HEK293 (cell line): ENCODE measurements at regions not wholly inside any gene's neighbourhood (a gene's known extent, or its start where the extent isn't known, plus 50 kb on each side); places are given as distances from the start of the nearest gene placed in this dataset.
"Not testable (repeated sequence)": the region's sequence is repeated elsewhere in the genome, so short reads cannot be mapped to it uniquely, and the experiment has no call there.

Source experiments
- CTCF ChIA-PET: fragments of 350-600 bp; formaldehyde crosslinking; extraction: SDS; loops from one replicate; lab custom pipeline; 2021; ENCODE audit warnings: antibody characterized with exemption; lab: Yijun Ruan, JAX
- POLR2A ChIA-PET: fragments of 300-600 bp; formaldehyde crosslinking; extraction: SDS; loops from one replicate; lab custom pipeline; 2020; ENCODE audit warnings: antibody characterized with exemption, inconsistent platforms; lab: Yijun Ruan, JAX
- H3K27ac ChIP-seq: fragments of 200-500 bp; sonication (Bioruptor generic); 2 replicates; pipeline ENCODE4 v1.5.1; 2014; ENCODE audit warnings: low read depth, low read length, control low read depth, inconsistent platforms; ENCODE audit errors: extremely low read depth
- H3K36me3 ChIP-seq, 2 experiments: fragments of 200-500 bp in 1 of 2; sonication (Bioruptor generic) in 1 of 2; 1 replicate in 1 of 2; 2 replicates in 1 of 2; pipeline ENCODE4 v1.5.1; 2014 to 2017; ENCODE audit warnings: inconsistent platforms in 2 of 2, low read length in 2 of 2; ENCODE audit not compliant: control insufficient read depth in 2 of 2, insufficient read depth in 1 of 2
- H3K4me1 ChIP-seq: fragments of 200-500 bp; sonication (Bioruptor generic); 2 replicates; pipeline ENCODE4 v1.5.1; 2014; ENCODE audit warnings: mild to moderate bottlenecking, low read length, inconsistent platforms; ENCODE audit not compliant: control insufficient read depth, insufficient read depth
- H3K4me3 ChIP-seq: 2 replicates; pipeline ENCODE4 v1.5.1; 2011; ENCODE audit warnings: low read depth, mild to moderate bottlenecking, control low read depth, low read length, moderate library complexity
- H3K9me3 ChIP-seq: fragments of 200-500 bp; sonication (Bioruptor generic); 2 replicates; pipeline ENCODE4 v1.5.1; 2014; ENCODE audit warnings: low read depth, low read length, inconsistent platforms; ENCODE audit not compliant: control insufficient read depth, insufficient read depth
- MEIS1 ChIP-seq: sonication (generic); formaldehyde crosslinking; IDR thresholded peaks from 2 replicates; pipeline ENCODE4 v1.8.1; 2022; ENCODE audit warnings: missing genetic modification reagents, mild to moderate bottlenecking, borderline replicate concordance
- SCRT1 ChIP-seq: fragments of 450-650 bp; formaldehyde crosslinking; IDR thresholded peaks from 2 replicates; pipeline ENCODE4 v1.5.1; 2016; ENCODE audit warnings: missing biosample characterization, missing genetic modification characterization, borderline replicate concordance
- SP7 ChIP-seq: fragments of 450-650 bp; formaldehyde crosslinking; IDR thresholded peaks from 2 replicates; pipeline ENCODE4 v1.5.1; 2016; ENCODE audit warnings: missing biosample characterization, missing genetic modification characterization
- ZBTB21 ChIP-seq: fragments of 450-650 bp; formaldehyde crosslinking; IDR thresholded peaks from 2 replicates; pipeline ENCODE4 v1.5.1; 2017; ENCODE audit warnings: missing biosample characterization, missing genetic modification characterization
- ZBTB8A ChIP-seq: fragments of 450-650 bp; formaldehyde crosslinking; IDR thresholded peaks from 2 replicates; pipeline ENCODE4 v1.5.1; 2016; ENCODE audit warnings: missing biosample characterization, missing genetic modification characterization
- ZNF202 ChIP-seq: fragments of 450-650 bp; formaldehyde crosslinking; IDR thresholded peaks from 2 replicates; pipeline ENCODE4 v1.5.1; 2016; ENCODE audit warnings: missing biosample characterization, missing genetic modification characterization, borderline replicate concordance
- ZNF248 ChIP-seq: fragments of 450-650 bp; formaldehyde crosslinking; IDR thresholded peaks from 2 replicates; pipeline ENCODE4 v1.5.1; 2017; ENCODE audit warnings: missing biosample characterization, missing genetic modification characterization
- ZNF544 ChIP-seq: fragments of 450-650 bp; formaldehyde crosslinking; IDR thresholded peaks from 2 replicates; pipeline ENCODE4 v1.5.0; 2017; ENCODE audit warnings: missing biosample characterization, missing genetic modification characterization
- ZNF555 ChIP-seq: fragments of 450-650 bp; formaldehyde crosslinking; conservative IDR thresholded peaks from 2 replicates; pipeline ENCODE4 v1.5.1; 2017; ENCODE audit warnings: missing biosample characterization, mild to moderate bottlenecking, missing genetic modification characterization, inconsistent platforms
- ZNF558 ChIP-seq: fragments of 450-650 bp; formaldehyde crosslinking; IDR thresholded peaks from 2 replicates; pipeline ENCODE4 v1.5.1; 2016; ENCODE audit warnings: missing biosample characterization, missing genetic modification characterization
- ZNF623 ChIP-seq: fragments of 450-650 bp; formaldehyde crosslinking; IDR thresholded peaks from 2 replicates; pipeline ENCODE4 v1.5.1; 2016; ENCODE audit warnings: missing biosample characterization, missing genetic modification characterization
- ZNF629 ChIP-seq: fragments of 450-650 bp; formaldehyde crosslinking; IDR thresholded peaks from 2 replicates; pipeline ENCODE4 v1.5.1; 2017; ENCODE audit warnings: missing biosample characterization, missing genetic modification characterization
- ZNF658 ChIP-seq: fragments of 450-650 bp; formaldehyde crosslinking; IDR thresholded peaks from 2 replicates; pipeline ENCODE4; 2016; ENCODE audit warnings: missing biosample characterization, missing genetic modification characterization
- ZNF664 ChIP-seq: fragments of 450-650 bp; formaldehyde crosslinking; IDR thresholded peaks from 2 replicates; pipeline ENCODE4 v1.5.1; 2016; ENCODE audit warnings: missing biosample characterization, missing genetic modification characterization
- ZSCAN16 ChIP-seq: fragments of 450-650 bp; formaldehyde crosslinking; IDR thresholded peaks from 2 replicates; pipeline ENCODE4 v1.5.1; 2016; ENCODE audit warnings: missing biosample characterization, missing genetic modification characterization
- ZXDB ChIP-seq: fragments of 450-650 bp; formaldehyde crosslinking; IDR thresholded peaks from 2 replicates; pipeline ENCODE4 v1.5.1; 2016; ENCODE audit warnings: missing biosample characterization, missing genetic modification characterization
- TF ChIP-seq, protein P1 (sequence below): fragments of 450-650 bp; formaldehyde crosslinking; IDR thresholded peaks from 2 replicates; pipeline ENCODE4 v1.5.1; 2016; ENCODE audit warnings: missing biosample characterization, missing genetic modification characterization, borderline replicate concordance
- TF ChIP-seq, protein P2 (sequence below): fragments of 450-650 bp; formaldehyde crosslinking; IDR thresholded peaks from 2 replicates; pipeline ENCODE4 v1.5.1; 2017; ENCODE audit warnings: missing biosample characterization, missing genetic modification characterization
- TF ChIP-seq, protein P3 (sequence below): fragments of 450-650 bp; formaldehyde crosslinking; optimal IDR thresholded peaks from 2 replicates; pipeline ENCODE3; 2016; ENCODE audit warnings: missing biosample characterization, mild to moderate bottlenecking, missing genetic modification characterization
- TF ChIP-seq, protein P4 (sequence below): fragments of 450-650 bp; formaldehyde crosslinking; IDR thresholded peaks from 2 replicates; pipeline ENCODE4 v1.5.1; 2016; ENCODE audit warnings: missing biosample characterization, missing genetic modification characterization
- TF ChIP-seq, protein P5 (sequence below): fragments of 450-650 bp; formaldehyde crosslinking; conservative IDR thresholded peaks from 2 replicates; pipeline ENCODE4 v1.5.1; 2016; ENCODE audit warnings: low read depth, missing biosample characterization, missing genetic modification characterization

DNA sequence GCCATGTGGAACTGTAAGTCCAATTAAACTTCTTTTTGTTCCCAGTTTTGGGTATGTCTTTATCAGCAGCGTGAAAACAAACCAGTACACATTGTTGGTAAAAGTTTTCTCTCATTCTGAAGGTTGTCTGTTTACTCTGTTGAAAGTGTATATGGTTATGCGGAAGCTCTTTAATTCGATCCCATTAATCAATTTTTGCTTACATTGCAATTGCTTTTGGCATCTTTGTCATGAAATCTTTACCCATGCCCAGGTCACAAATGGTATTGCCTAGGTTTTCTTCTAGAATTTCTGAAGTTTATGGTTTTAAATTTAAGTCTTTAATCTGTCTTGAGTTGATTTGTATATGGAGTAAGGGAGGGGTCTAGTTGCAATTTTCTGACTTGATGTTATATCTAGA lies 1901.9 kb downstream of the MAT2B start (continued):
- TF ChIP-seq, protein P1, sequence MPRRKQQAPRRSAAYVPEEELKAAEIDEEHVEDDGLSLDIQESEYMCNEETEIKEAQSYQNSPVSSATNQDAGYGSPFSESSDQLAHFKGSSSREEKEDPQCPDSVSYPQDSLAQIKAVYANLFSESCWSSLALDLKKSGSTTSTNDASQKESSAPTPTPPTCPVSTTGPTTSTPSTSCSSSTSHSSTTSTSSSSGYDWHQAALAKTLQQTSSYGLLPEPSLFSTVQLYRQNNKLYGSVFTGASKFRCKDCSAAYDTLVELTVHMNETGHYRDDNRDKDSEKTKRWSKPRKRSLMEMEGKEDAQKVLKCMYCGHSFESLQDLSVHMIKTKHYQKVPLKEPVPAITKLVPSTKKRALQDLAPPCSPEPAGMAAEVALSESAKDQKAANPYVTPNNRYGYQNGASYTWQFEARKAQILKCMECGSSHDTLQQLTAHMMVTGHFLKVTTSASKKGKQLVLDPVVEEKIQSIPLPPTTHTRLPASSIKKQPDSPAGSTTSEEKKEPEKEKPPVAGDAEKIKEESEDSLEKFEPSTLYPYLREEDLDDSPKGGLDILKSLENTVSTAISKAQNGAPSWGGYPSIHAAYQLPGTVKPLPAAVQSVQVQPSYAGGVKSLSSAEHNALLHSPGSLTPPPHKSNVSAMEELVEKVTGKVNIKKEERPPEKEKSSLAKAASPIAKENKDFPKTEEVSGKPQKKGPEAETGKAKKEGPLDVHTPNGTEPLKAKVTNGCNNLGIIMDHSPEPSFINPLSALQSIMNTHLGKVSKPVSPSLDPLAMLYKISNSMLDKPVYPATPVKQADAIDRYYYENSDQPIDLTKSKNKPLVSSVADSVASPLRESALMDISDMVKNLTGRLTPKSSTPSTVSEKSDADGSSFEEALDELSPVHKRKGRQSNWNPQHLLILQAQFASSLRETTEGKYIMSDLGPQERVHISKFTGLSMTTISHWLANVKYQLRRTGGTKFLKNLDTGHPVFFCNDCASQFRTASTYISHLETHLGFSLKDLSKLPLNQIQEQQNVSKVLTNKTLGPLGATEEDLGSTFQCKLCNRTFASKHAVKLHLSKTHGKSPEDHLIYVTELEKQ (tag by site-specific recombination) = no peak
- TF ChIP-seq, protein P2, sequence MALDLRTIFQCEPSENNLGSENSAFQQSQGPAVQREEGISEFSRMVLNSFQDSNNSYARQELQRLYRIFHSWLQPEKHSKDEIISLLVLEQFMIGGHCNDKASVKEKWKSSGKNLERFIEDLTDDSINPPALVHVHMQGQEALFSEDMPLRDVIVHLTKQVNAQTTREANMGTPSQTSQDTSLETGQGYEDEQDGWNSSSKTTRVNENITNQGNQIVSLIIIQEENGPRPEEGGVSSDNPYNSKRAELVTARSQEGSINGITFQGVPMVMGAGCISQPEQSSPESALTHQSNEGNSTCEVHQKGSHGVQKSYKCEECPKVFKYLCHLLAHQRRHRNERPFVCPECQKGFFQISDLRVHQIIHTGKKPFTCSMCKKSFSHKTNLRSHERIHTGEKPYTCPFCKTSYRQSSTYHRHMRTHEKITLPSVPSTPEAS (tag by site-specific recombination) = no peak
- no peak for TF ChIP-seq MEIS1 (CRISPR knock-in tag)

DNA sequence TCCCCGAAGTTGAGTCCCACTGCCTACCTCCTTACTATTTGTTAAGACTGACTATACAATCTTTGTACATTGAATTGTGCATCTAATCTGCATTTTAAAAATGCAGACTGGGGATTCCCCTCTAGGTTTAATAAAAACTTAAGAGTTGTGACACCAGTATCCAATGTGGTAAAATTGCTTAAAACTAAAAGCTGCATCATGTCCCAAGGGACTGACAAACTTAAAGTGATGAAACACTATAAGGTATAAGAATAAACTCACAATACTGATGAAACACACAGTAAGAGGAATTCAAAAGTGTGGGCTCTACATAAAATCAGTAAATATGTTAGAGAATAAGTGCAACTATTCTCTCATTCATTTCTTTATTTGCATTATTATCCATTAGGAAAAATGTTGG lies 1905.1 kb downstream of the MAT2B start:
- TF ChIP-seq SCRT1 (no peak), ZNF544 (no peak), ZNF248 (tag by site-specific recombination) (no peak), SP7 (tag by site-specific recombination) (no peak), ZNF658 (tag by site-specific recombination) (no peak), ZSCAN16 (tag by site-specific recombination) (no peak)
- TF ChIP-seq, protein P3, sequence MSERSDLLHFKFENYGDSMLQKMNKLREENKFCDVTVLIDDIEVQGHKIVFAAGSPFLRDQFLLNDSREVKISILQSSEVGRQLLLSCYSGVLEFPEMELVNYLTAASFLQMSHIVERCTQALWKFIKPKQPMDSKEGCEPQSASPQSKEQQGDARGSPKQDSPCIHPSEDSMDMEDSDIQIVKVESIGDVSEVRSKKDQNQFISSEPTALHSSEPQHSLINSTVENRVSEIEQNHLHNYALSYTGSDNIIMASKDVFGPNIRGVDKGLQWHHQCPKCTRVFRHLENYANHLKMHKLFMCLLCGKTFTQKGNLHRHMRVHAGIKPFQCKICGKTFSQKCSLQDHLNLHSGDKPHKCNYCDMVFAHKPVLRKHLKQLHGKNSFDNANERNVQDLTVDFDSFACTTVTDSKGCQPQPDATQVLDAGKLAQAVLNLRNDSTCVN (tag by site-specific recombination) = no peak
- TF ChIP-seq, protein P4, sequence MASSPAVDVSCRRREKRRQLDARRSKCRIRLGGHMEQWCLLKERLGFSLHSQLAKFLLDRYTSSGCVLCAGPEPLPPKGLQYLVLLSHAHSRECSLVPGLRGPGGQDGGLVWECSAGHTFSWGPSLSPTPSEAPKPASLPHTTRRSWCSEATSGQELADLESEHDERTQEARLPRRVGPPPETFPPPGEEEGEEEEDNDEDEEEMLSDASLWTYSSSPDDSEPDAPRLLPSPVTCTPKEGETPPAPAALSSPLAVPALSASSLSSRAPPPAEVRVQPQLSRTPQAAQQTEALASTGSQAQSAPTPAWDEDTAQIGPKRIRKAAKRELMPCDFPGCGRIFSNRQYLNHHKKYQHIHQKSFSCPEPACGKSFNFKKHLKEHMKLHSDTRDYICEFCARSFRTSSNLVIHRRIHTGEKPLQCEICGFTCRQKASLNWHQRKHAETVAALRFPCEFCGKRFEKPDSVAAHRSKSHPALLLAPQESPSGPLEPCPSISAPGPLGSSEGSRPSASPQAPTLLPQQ (tag by site-specific recombination) = no peak
- TF ChIP-seq, all 188 proteins: peak for 0
- H3K27ac ChIP-seq = no peak overlapping the region
- no peaks in the 10 kb centered on the region for H3K36me3 ChIP-seq
- ChIA-PET CTCF (no interaction called here), POLR2A (no interaction called here)
- no peak overlapping the region for H3K4me3 ChIP-seq
- H3K9me3 ChIP-seq = no peaks in the 10 kb centered on the region
- no peaks in the 10 kb centered on the region for H3K4me1 ChIP-seq

DNA sequence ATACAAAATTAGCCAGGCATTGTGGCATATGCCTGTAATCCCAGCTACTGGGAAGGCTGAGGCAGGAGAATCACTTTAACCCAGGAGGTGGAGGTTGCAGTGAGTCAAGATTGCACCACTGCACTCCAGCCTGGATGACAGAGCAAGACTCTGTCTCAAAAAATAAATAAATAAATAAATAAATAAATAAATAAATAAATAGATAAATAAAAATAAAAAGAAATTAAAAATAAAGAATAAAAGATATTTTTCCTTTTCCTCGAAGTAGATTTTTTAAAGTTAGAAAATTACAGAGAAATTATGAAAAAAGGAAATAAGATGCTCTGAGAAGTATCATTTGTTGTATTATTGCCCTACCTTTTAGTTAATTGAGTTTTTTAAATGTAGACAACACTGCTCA lies 1906.1 kb downstream of the MAT2B start:
- H3K9me3 ChIP-seq, CTCF ChIA-PET, POLR2A ChIA-PET, H3K4me1 ChIP-seq, H3K4me3 ChIP-seq, H3K27ac ChIP-seq, H3K36me3 ChIP-seq: not testable (repeated sequence)
- TF ChIP-seq ZNF202 (tag by site-specific recombination) = peak; percentile 71; the same call in 1 of the 2 replicates
- TF ChIP-seq ZNF558 (tag by site-specific recombination) = 0 out of 2 replicates have a peak, but pooled peaks have one; percentile 19
- TF ChIP-seq ZBTB8A (tag by site-specific recombination) = peak; percentile 75; the same call in 1 of the 2 replicates
- TF ChIP-seq ZBTB21 (tag by site-specific recombination) = peak; percentile 25; the same call in 1 of the 2 replicates
- peak; percentile 44; the same call in 1 of the 2 replicates for TF ChIP-seq ZNF629 (tag by site-specific recombination)
- peak; percentile 64 for TF ChIP-seq ZNF623 (tag by site-specific recombination)
- peak; percentile 34; the same call in 1 of the 2 replicates for TF ChIP-seq ZXDB (tag by site-specific recombination)
- TF ChIP-seq, protein P5, sequence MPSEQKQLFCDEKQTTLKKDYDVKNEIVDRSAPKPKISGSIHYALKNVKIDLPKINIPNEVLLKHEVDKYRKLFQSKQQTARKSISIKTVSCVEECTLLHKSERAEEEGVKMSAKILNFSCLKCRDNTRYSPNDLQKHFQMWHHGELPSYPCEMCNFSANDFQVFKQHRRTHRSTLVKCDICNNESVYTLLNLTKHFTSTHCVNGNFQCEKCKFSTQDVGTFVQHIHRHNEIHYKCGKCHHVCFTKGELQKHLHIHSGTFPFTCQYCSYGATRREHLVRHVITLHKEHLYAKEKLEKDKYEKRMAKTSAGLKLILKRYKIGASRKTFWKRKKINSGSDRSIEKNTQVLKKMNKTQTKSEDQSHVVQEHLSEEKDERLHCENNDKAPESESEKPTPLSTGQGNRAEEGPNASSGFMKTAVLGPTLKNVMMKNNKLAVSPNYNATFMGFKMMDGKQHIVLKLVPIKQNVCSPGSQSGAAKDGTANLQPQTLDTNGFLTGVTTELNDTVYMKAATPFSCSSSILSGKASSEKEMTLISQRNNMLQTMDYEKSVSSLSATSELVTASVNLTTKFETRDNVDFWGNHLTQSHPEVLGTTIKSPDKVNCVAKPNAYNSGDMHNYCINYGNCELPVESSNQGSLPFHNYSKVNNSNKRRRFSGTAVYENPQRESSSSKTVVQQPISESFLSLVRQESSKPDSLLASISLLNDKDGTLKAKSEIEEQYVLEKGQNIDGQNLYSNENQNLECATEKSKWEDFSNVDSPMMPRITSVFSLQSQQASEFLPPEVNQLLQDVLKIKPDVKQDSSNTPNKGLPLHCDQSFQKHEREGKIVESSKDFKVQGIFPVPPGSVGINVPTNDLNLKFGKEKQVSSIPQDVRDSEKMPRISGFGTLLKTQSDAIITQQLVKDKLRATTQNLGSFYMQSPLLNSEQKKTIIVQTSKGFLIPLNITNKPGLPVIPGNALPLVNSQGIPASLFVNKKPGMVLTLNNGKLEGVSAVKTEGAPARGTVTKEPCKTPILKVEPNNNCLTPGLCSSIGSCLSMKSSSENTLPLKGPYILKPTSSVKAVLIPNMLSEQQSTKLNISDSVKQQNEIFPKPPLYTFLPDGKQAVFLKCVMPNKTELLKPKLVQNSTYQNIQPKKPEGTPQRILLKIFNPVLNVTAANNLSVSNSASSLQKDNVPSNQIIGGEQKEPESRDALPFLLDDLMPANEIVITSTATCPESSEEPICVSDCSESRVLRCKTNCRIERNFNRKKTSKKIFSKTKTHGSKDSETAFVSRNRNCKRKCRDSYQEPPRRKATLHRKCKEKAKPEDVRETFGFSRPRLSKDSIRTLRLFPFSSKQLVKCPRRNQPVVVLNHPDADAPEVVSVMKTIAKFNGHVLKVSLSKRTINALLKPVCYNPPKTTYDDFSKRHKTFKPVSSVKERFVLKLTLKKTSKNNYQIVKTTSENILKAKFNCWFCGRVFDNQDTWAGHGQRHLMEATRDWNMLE (tag by site-specific recombination) = peak; percentile 81
- TF ChIP-seq ZNF664 = 0 out of 2 replicates have a peak, but pooled peaks have one; percentile 45
- peak; percentile 87 for TF ChIP-seq ZNF555 (tag by site-specific recombination)
